ENCODE measurements at regions not wholly inside any gene's neighbourhood (a gene's known extent, or its start where the extent isn't known, plus 50 kb on each side); places are given as distances from the start of the nearest gene placed in this dataset.

DNA sequence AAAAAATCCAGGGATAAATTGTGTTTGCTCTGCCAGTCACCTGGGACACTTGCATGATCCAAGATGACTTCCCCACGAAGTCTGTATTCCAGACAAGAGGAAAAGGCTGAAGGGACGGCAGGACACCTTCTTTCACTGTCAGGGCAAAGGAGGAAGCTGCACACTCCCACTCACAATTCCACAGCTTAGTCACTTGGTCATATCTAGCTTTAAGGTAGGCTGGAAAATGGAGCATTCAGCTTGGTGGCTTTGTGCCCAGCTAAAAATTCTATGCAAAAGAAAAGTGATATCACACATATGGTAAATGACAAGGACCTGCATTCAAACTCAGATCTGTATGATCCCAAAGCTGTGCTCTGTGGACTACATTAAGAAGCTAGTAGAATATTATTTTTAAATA lies 109.2 kb upstream of the TPM1 start:
- ChIA-PET POLR2A (interaction anchor here (0.5 kb wide), 1 partner anchor 363 kb away, joined by 5 read pairs; no protein-coding TSS in a partner anchor), CTCF (no interaction called here)
- no peak for TF ChIP-seq EZH2 (IDR thresholded peaks at IDR 0.05; ENCODE audit: borderline replicate concordance, insufficient read depth, low read depth, low read length, poor library complexity, severe bottlenecking)
- TF ChIP-seq, protein P1, sequence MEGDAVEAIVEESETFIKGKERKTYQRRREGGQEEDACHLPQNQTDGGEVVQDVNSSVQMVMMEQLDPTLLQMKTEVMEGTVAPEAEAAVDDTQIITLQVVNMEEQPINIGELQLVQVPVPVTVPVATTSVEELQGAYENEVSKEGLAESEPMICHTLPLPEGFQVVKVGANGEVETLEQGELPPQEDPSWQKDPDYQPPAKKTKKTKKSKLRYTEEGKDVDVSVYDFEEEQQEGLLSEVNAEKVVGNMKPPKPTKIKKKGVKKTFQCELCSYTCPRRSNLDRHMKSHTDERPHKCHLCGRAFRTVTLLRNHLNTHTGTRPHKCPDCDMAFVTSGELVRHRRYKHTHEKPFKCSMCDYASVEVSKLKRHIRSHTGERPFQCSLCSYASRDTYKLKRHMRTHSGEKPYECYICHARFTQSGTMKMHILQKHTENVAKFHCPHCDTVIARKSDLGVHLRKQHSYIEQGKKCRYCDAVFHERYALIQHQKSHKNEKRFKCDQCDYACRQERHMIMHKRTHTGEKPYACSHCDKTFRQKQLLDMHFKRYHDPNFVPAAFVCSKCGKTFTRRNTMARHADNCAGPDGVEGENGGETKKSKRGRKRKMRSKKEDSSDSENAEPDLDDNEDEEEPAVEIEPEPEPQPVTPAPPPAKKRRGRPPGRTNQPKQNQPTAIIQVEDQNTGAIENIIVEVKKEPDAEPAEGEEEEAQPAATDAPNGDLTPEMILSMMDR (IDR thresholded peaks at IDR 0.05), result no peak
- DNase-seq (no peak), ATAC-seq (ENCODE audit: low read depth) (no peak)
- H3K27me3 ChIP-seq (replicated peaks in 1 of 4; ENCODE audit: control extremely low read depth in 1 of 4, control insufficient read depth in 3 of 4, insufficient read depth in 4 of 4, low read length in 3 of 4), result peaks cover 0 to 12% (median 0%) of the 10 kb centered on the region in 4 experiments
- Mint-ChIP-seq H3K27ac (no peak overlapping the region), H3K9me3 (ENCODE audit: insufficient read depth) (no peaks in the 10 kb centered on the region), H3K27me3 (peaks cover 41% of the 10 kb centered on the region), H3K4me1 (peaks cover 4% of the 10 kb centered on the region), H3K4me3 (no peak overlapping the region)
- H3K36me3 ChIP-seq (replicated peaks in 1 of 2; ENCODE audit: control extremely low read depth in 1 of 2, control insufficient read depth in 1 of 2, extremely low read depth in 1 of 2, insufficient read depth in 2 of 2, low read length in 1 of 2), result no peaks in the 10 kb centered on the region
- no peak overlapping the region for H2AFZ ChIP-seq (ENCODE audit: insufficient read depth, low read depth, low read length, poor library complexity, severe bottlenecking)
- H3K9ac ChIP-seq (ENCODE audit: low read length), result no peak overlapping the region
- no peak overlapping the region for H3K4me2 ChIP-seq (replicated peaks; ENCODE audit: low read depth, low read length, poor library complexity, severe bottlenecking)
- no peaks in the 10 kb centered on the region for H3K9me3 ChIP-seq (ENCODE audit: control extremely low read depth in 1 of 3, control insufficient read depth in 2 of 3, insufficient read depth in 1 of 3, low read length in 2 of 3)
- intact Hi-C loops (cut with micrococcal nuclease), result no loop called here
- 40% methylated on average over 1 of the region's 2 CpGs for WGBS (ENCODE audit: insufficient coverage)
- H3K79me2 ChIP-seq (ENCODE audit: control insufficient read depth, insufficient read depth, low read length), result no peaks in the 10 kb centered on the region
- H4K20me1 ChIP-seq (ENCODE audit: control insufficient read depth, insufficient read depth, low read length, poor library complexity, severe bottlenecking), result no peaks in the 10 kb centered on the region
- no peak overlapping the region for H3K27ac ChIP-seq (ENCODE audit: low read length in 2 of 2)
- no peaks in the 10 kb centered on the region for H3K4me1 ChIP-seq (ENCODE audit: control insufficient read depth in 2 of 2, insufficient read depth in 2 of 2, low read length in 2 of 2)
- H3K4me3 ChIP-seq (ENCODE audit: control extremely low read depth in 1 of 5, extremely low read depth in 1 of 5, insufficient read depth in 1 of 5, low read depth in 2 of 5, low read length in 4 of 5), result no peak overlapping the region

DNA sequence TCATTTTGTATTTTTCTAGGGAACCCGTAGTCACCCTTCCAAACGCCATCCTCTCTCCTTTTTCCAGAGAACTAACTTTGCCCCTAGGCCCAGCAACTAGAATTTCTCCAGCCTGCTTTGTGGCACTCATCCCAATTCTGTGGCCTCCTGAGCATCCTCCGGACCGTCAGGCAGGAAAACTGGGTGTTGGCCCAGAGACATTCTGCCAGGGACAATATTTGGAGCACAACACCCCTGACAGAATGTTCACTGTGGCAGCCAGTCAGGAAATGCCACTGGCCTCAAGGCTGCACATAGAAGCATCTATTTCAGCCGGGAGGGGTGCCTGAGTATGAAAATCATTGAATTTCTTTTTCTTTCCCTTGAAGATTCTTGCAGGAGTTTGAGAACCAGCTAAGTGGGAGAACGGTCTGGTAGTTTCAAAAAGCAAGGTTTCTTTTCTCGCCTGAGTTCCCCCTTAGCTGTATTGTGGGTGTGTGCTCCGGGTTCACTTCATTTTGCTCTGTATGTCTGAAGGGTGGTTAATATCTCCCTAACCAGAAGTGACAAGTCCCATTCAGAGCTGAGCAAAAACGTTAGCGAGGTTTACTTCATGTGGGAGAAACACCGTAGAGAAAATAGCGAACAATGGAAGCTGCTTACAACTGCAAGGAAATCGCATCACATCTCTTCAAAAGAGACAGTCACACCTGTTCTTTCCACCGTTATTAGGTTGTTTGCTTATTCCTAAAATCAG lies 108.1 kb upstream of the TPM1 start:
- H3K79me2 ChIP-seq (ENCODE audit: control insufficient read depth, insufficient read depth, low read length), result no peaks in the 10 kb centered on the region
- POLR2A ChIA-PET, result no interaction called here
- no peak for TF ChIP-seq EZH2 (IDR thresholded peaks at IDR 0.05; ENCODE audit: borderline replicate concordance, insufficient read depth, low read depth, low read length, poor library complexity, severe bottlenecking)
- TF ChIP-seq, protein P1 (IDR thresholded peaks at IDR 0.05), result no peak
- no peak overlapping the region for H3K27ac ChIP-seq (ENCODE audit: low read length in 2 of 2)
- no peaks in the 10 kb centered on the region for H3K4me1 ChIP-seq (ENCODE audit: control insufficient read depth in 2 of 2, insufficient read depth in 2 of 2, low read length in 2 of 2)
- no peak overlapping the region for H3K27ac Mint-ChIP-seq
- no peak overlapping the region for H3K9ac ChIP-seq (ENCODE audit: low read length)
- intact Hi-C loops (cut with micrococcal nuclease), result no loop called here
- no peaks in the 10 kb centered on the region for H4K20me1 ChIP-seq (ENCODE audit: control insufficient read depth, insufficient read depth, low read length, poor library complexity, severe bottlenecking)
- peaks cover 4% of the 10 kb centered on the region for H3K4me1 Mint-ChIP-seq
- H3K9me3 Mint-ChIP-seq (ENCODE audit: insufficient read depth), result no peaks in the 10 kb centered on the region
- no peak overlapping the region for H2AFZ ChIP-seq (ENCODE audit: insufficient read depth, low read depth, low read length, poor library complexity, severe bottlenecking)
- no peak overlapping the region for H3K4me3 ChIP-seq (ENCODE audit: control extremely low read depth in 1 of 5, extremely low read depth in 1 of 5, insufficient read depth in 1 of 5, low read depth in 2 of 5, low read length in 4 of 5)
- CTCF ChIA-PET, result no interaction called here
- H3K9me3 ChIP-seq (ENCODE audit: control extremely low read depth in 1 of 3, control insufficient read depth in 2 of 3, insufficient read depth in 1 of 3, low read length in 2 of 3), result no peaks in the 10 kb centered on the region
- no peak for ATAC-seq (ENCODE audit: low read depth)
- H3K36me3 ChIP-seq (replicated peaks in 1 of 2; ENCODE audit: control extremely low read depth in 1 of 2, control insufficient read depth in 1 of 2, extremely low read depth in 1 of 2, insufficient read depth in 2 of 2, low read length in 1 of 2), result no peaks in the 10 kb centered on the region
- WGBS (ENCODE audit: insufficient coverage), result 84% methylated on average over 8 of the region's 14 CpGs
- H3K4me3 Mint-ChIP-seq, result no peak overlapping the region
- DNase-seq, result no peak
- H3K27me3 Mint-ChIP-seq, result peaks cover 45% of the 10 kb centered on the region
- peaks cover 0 to 12% (median 0%) of the 10 kb centered on the region in 4 experiments for H3K27me3 ChIP-seq (replicated peaks in 1 of 4; ENCODE audit: control extremely low read depth in 1 of 4, control insufficient read depth in 3 of 4, insufficient read depth in 4 of 4, low read length in 3 of 4)
- no peak overlapping the region for H3K4me2 ChIP-seq (replicated peaks; ENCODE audit: low read depth, low read length, poor library complexity, severe bottlenecking)

All from B cell (primary cell).